Fibroblast of gingiva (primary cell): ENCODE measurements at regions not wholly inside any gene's neighbourhood (a gene's known extent, or its start where the extent isn't known, plus 50 kb on each side); places are given as distances from the start of the nearest gene placed in this dataset.

Source experiments
- DNase-seq: peaks from one replicate; pipeline ENCODE4 v3.0.0-alpha.2; 2011; ENCODE audit warnings: low read depth

GRCh38 chr12:115758877-115759620 lies 518.4 kb downstream of the MED13L start:
- DNase-seq, result no peak

DNA sequence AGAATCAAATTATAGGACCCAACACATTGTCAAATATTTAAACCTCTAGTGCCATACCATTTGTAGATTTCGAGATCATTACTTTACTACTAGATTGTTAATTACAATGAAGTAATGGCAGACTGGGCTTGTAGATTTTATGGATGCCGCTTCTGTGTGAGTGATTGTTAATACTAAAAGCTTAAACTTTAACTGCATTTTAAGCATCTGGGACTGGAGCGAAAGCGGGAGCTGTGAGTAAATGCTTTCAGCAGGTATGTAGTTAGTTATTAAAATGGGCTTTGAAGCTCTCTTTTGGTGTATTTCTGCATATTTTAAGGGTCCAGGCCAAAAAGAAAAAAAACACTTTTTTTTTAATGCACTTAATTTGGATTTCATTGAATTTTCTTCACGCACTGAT lies 519.3 kb downstream of the MED13L start:
- DNase-seq, result no peak

- DNase-seq, result peak; percentile 19
These were observed 520.7 kb downstream of the MED13L start for GRCh38 chr12:115756804-115757203.

- DNase-seq, result no peak
These were observed 521.2 kb downstream of the MED13L start for GRCh38 chr12:115756271-115756670.

- no peak for DNase-seq
These were observed 521.8 kb downstream of the MED13L start for GRCh38 chr12:115755725-115756085.

DNA sequence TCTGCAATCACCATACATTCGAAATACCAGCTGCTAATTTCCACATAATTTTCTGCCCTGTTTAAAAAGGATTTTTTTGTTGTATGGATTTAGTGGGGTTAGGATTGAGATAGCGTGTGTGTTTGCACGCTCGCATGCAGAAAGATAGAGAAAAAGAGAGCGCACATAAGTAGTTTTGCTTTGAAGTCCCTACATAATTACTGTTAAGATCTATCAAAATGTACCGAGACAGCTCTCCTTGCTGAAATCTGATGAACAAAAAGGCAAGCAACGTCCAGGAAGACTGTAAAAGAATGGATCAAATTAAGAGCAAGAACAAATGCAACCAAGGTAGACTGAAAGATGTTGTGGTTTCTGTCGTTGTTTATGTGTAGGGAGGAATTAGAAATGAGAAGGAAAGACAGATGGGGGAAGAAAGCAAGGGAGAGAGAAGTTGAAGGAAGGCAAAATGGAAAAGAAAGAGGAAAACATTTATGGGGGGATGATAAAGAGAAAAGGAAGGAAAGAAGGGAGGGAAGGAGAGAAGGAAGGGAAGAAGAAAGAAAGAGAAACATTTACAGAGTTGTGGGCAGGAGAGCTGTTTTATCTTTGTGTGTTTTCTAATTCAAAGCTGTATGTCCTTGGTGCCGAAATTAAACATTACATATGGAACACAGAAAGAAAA lies 522.3 kb downstream of the MED13L start:
- no peak for DNase-seq

GRCh38 chr12:115752913-115753726 lies 524.4 kb downstream of the MED13L start:
- peak; percentile 75 for DNase-seq

GRCh38 chr12:115752156-115752555 lies 525.3 kb downstream of the MED13L start:
- DNase-seq, result no peak

DNA sequence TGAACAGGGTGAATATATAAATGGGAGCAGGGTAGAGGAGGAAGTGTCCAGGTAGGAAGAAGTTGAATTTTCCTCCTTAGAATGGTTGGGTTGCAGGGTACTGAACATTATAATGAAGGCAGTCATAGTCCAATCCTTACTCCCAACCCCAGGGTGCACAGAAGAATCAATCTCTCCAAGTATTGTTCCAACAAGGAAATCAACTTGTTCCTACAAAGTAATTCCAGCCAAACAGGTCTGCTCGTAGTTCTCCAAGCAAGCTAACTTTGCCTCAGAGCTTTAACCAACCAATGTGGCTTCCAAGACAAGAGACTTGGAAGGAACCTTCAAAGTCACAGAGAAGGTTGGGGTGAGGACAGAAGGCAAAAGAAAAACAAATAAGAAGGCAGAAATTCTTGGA lies 527.2 kb downstream of the MED13L start:
- DNase-seq, result no peak

DNA sequence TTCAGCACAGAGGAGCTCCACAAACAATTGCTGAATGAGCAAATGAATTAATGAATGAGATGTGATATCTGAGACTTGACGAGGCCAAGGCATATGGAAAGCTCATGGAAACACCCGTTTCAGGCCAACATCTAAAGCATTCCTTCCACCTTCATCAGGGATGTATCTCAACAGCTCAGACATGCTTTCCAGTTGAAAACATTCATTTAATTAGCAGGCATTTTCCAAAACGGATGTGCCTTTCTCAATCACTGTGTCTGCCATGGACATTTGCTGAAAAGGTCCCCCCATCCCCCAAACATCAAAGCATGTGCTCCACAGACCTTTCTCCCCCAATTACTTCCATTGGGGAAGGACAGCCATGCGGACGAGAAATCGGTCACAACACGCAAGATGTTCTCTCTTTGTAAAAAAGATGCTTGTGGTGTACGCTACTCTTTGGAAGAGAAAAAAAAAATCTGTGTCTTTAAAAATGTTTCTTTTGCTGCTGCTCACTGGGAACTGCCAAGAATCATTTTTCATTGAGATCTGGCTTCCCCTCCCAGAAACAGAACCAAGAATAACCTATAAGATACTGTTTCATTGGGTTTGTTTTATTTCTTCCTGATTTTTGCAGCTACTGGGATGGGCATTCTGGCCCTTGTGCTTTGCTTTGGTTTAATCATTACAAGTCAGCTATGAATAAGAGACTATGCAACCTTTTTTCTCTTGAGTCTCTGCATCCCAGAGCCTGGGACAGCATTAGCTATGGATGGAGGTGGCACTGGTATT lies 528.2 kb downstream of the MED13L start:
- peak; percentile 26 for DNase-seq

GRCh38 chr12:115740586-115741155 lies 536.8 kb downstream of the MED13L start:
- DNase-seq, result no peak

GRCh38 chr12:115737895-115738294 lies 539.6 kb downstream of the MED13L start:
- DNase-seq, result no peak

- DNase-seq, result no peak
These were observed 541.1 kb downstream of the MED13L start for GRCh38 chr12:115736360-115736759.

GRCh38 chr12:115730975-115731541 lies 546.4 kb downstream of the MED13L start:
- DNase-seq, result no peak

DNA sequence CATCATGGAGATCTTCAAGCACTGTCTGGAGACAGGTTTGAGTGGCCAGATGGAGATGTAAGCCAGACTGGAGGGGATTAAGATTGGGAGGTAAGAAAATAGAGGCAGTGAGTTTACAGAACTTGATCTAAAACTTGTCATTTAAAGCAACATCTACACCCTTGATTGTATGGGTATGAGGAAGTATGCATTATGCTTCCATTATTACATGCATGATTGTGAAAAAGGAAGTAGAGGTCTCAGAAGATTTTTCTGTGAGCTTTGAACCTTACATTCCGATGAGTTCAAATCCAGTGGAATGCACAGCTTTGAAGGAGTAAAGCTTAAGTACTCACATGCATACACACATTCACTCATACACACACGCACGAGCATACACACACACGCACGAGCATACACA lies 550.8 kb downstream of the MED13L start:
- no peak for DNase-seq

DNA sequence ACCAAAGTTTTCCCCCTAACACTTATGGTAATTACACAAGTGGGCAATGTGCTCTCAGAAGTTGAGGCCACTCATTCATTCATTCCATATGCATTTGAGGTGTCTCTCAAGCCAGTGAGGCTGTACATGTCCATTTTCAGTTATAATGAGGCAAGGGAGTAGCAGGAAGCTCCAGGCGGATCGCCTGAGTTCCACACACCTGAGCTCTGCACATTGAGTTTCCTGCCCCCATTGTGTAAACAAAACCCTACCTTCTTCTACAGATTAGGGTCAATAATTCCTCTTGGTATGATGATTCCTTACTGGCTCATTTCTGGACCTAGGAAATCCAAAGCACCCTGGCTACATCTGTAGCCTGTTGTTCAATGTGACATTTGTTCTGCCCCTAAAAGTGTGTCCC lies 555.3 kb downstream of the MED13L start:
- no peak for DNase-seq

DNA sequence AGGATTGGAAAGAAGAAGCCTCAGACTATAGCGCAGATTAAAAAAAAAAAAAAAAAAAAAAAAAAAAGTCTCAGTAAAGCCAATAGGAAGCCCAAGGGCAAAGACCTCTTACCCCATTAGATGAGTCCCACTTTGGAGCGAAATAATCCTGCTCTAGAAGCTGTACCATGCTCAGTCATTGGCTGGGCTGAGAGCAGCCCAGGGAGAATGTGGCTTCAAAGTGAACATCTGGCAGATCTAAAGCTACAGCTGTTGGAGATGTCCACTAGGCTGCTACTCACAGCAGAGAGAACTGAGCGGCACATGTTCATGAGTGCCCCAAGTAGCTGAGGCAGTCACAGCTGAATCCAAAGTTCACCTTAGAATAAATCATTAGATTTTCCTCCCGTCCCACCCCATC lies 560.9 kb downstream of the MED13L start:
- DNase-seq, result no peak

GRCh38 chr12:115712676-115713075 lies 564.8 kb downstream of the MED13L start:
- no peak for DNase-seq

DNA sequence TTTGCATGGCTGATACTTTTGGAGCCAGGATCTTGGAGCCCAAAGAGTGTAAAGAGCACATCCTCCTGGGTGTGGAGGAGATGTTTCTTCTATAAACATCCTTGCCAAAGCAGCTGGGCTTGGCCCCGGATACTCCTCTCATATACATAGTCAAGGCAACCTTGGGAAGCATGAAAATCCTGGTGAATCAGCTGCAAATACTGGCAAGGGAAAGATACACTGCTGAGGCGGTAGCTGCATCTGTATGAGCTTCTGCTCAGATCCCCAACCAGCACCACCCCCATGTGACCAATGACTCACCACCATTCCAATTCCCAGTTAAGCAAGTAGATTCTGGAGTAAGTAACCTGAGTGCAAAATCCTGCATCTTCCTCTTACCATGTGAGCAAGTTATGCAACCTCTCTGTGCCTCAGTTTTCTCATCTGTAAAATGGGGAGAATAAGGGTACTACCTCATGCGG lies 567.4 kb downstream of the MED13L start:
- peak; percentile 70 for DNase-seq

DNA sequence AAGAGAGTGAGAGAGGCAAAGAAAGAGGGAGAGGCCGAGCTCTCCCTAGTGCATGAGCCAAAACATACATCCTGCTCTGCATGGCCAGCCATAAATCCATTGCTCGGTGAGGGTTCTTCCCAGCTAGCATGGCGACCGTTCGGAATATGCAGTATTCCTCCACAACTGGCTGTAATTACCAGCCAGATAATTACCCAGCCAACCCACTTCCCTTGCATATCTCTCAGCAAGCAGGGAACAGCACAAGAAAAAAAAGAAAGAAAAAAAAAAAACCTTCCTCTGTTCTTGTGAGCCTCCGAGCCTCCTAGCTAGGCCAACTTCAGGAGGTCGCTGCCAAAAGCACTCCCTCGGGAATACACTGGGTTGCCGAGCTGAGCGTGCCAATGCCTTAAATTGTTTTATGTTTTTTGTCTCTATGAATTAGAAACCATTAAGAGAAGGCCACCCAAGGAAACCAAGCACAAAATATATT lies 567.9 kb downstream of the MED13L start:
- peak; percentile 65 for DNase-seq

- DNase-seq, result no peak
These were observed 568.7 kb downstream of the MED13L start for GRCh38 chr12:115708801-115709200.
